Osteoblast (primary cell): ENCODE measurements at regions not wholly inside any gene's neighbourhood (a gene's known extent, or its start where the extent isn't known, plus 50 kb on each side); places are given as distances from the start of the nearest gene placed in this dataset.

Experiments used
- DNase-seq: peaks from one replicate; pipeline ENCODE4 v3.0.0; 2011; ENCODE audit warnings: low spot score, mixed read lengths; ENCODE audit not compliant: insufficient read length; ENCODE audit errors: missing footprints
- H2AFZ ChIP-seq: 2 replicates; pipeline ENCODE4 v1.6.0; 2011; ENCODE audit warnings: mild to moderate bottlenecking, low read length
- H3K27ac ChIP-seq: 2 replicates; pipeline ENCODE4 v1.5.1; 2011; ENCODE audit warnings: mild to moderate bottlenecking, low read depth, low read length, moderate library complexity
- H3K27me3 ChIP-seq: 2 replicates; pipeline ENCODE4 v1.6.0; 2012; ENCODE audit warnings: mild to moderate bottlenecking, control low read depth, inconsistent platforms, low read length, moderate library complexity; ENCODE audit not compliant: insufficient read depth
- H3K36me3 ChIP-seq: 2 replicates; pipeline ENCODE4 v1.5.1; 2011; ENCODE audit warnings: mild to moderate bottlenecking, low read length, control low read depth, moderate library complexity; ENCODE audit not compliant: insufficient read depth
- H3K4me1 ChIP-seq: 2 replicates; pipeline ENCODE4 v1.5.1; 2011; ENCODE audit warnings: mild to moderate bottlenecking, low read length, control low read depth, moderate library complexity; ENCODE audit not compliant: insufficient read depth
- H3K4me2 ChIP-seq: 2 replicates; pipeline ENCODE4 v1.6.0; 2011; ENCODE audit warnings: mild to moderate bottlenecking, low read length; ENCODE audit not compliant: insufficient read depth
- H3K4me3 ChIP-seq: fragments of 200-600 bp; sonication (generic); 3 replicates; pipeline ENCODE4 v1.5.1; 2012; ENCODE audit warnings: mild to moderate bottlenecking, low read length, inconsistent platforms; ENCODE audit not compliant: insufficient read depth
- H3K79me2 ChIP-seq: 2 replicates; pipeline ENCODE4 v1.6.0; 2012; ENCODE audit warnings: mild to moderate bottlenecking, low read length, control low read depth, inconsistent platforms; ENCODE audit not compliant: insufficient read depth
- H3K9me3 ChIP-seq: 2 replicates; pipeline ENCODE4 v1.5.1; 2011; ENCODE audit warnings: low read depth, low read length, control low read depth
- H4K20me1 ChIP-seq: 2 replicates; pipeline ENCODE4 v1.6.0; 2012; ENCODE audit warnings: mild to moderate bottlenecking, low read length, control low read depth; ENCODE audit not compliant: insufficient read depth
- CTCF ChIP-seq: IDR thresholded peaks from 2 replicates; pipeline ENCODE4 v1.5.1; 2011; ENCODE audit warnings: mild to moderate bottlenecking, low read depth, low read length, moderate library complexity; ENCODE audit errors: extremely low read depth

- H3K79me2 ChIP-seq, result no peaks in the 10 kb centered on the region
- no peak overlapping the region for H2AFZ ChIP-seq
- no peak overlapping the region for H3K27ac ChIP-seq
- no peak for TF ChIP-seq CTCF
- no peaks in the 10 kb centered on the region for H3K36me3 ChIP-seq
- no peaks in the 10 kb centered on the region for H4K20me1 ChIP-seq
- H3K4me1 ChIP-seq, result no peaks in the 10 kb centered on the region
- H3K27me3 ChIP-seq, result no peaks in the 10 kb centered on the region
- peak; percentile 70 for DNase-seq
- no peak overlapping the region for H3K4me2 ChIP-seq
- no peaks in the 10 kb centered on the region for H3K9me3 ChIP-seq
- H3K4me3 ChIP-seq, result no peak overlapping the region
These were observed 179.6 kb downstream of the FZD1 start for GRCh38 chr7:91443862-91444261.

- no peaks in the 10 kb centered on the region for H3K36me3 ChIP-seq
- no peaks in the 10 kb centered on the region for H3K27me3 ChIP-seq
- no peaks in the 10 kb centered on the region for H3K79me2 ChIP-seq
- TF ChIP-seq CTCF, result no peak
- no peaks in the 10 kb centered on the region for H4K20me1 ChIP-seq
- no peak for DNase-seq
- H3K9me3 ChIP-seq, result no peaks in the 10 kb centered on the region
- H3K4me3 ChIP-seq, result no peak overlapping the region
- H3K4me1 ChIP-seq, result no peaks in the 10 kb centered on the region
- no peak overlapping the region for H3K4me2 ChIP-seq
- H3K27ac ChIP-seq, result no peak overlapping the region
- no peak overlapping the region for H2AFZ ChIP-seq
These were observed 182.6 kb downstream of the FZD1 start for GRCh38 chr7:91446819-91447218.

GRCh38 chr7:91455411-91455810, 191.2 kb downstream of the FZD1 start:
- no peak overlapping the region for H3K27ac ChIP-seq
- no peak for TF ChIP-seq CTCF
- H3K9me3 ChIP-seq, result no peaks in the 10 kb centered on the region
- H3K79me2 ChIP-seq, result no peaks in the 10 kb centered on the region
- H3K27me3 ChIP-seq, result no peaks in the 10 kb centered on the region
- no peak overlapping the region for H2AFZ ChIP-seq
- no peaks in the 10 kb centered on the region for H3K36me3 ChIP-seq
- H3K4me3 ChIP-seq, result no peak overlapping the region
- H4K20me1 ChIP-seq, result no peaks in the 10 kb centered on the region
- H3K4me1 ChIP-seq, result no peaks in the 10 kb centered on the region
- H3K4me2 ChIP-seq, result no peak overlapping the region
- no peak for DNase-seq

GRCh38 chr7:91457208-91457607, 193.0 kb downstream of the FZD1 start:
- no peak overlapping the region for H3K4me2 ChIP-seq
- H3K9me3 ChIP-seq, result no peaks in the 10 kb centered on the region
- no peaks in the 10 kb centered on the region for H3K36me3 ChIP-seq
- no peak overlapping the region for H3K27ac ChIP-seq
- H3K79me2 ChIP-seq, result no peaks in the 10 kb centered on the region
- H3K4me1 ChIP-seq, result peaks cover 8% of the 10 kb centered on the region
- H3K4me3 ChIP-seq, result no peak overlapping the region
- H3K27me3 ChIP-seq, result no peaks in the 10 kb centered on the region
- peak; percentile 53 for DNase-seq
- no peaks in the 10 kb centered on the region for H4K20me1 ChIP-seq
- H2AFZ ChIP-seq, result no peak overlapping the region
- no peak for TF ChIP-seq CTCF
